GM21360 (cell line): ENCODE measurements at regions not wholly inside any gene's neighbourhood (a gene's known extent, or its start where the extent isn't known, plus 50 kb on each side); places are given as distances from the start of the nearest gene placed in this dataset.
"Not testable (repeated sequence)": the region's sequence is repeated elsewhere in the genome, so short reads cannot be mapped to it uniquely, and the experiment has no call there.

Experiments
- ATAC-seq: cut with Tn5 transposase; IDR thresholded peaks from one replicate; pipeline ENCODE4 v1.9.1; 2021; ENCODE audit warnings: mild to moderate bottlenecking, moderate library complexity; ENCODE audit not compliant: unreplicated experiment

- ATAC-seq: no peak
Measured at GRCh38 chr6:788058-788457, 95.1 kb upstream of the EXOC2 start.

GRCh38 chr6:786946-787763 is 94.2 kb upstream of the EXOC2 start:
- no peak for ATAC-seq

- ATAC-seq: no peak
Measured at GRCh38 chr6:783966-784735, 91.2 kb upstream of the EXOC2 start.

GRCh38 chr6:782141-782540 is 89.2 kb upstream of the EXOC2 start:
- no peak for ATAC-seq

- no peak for ATAC-seq
Measured at GRCh38 chr6:781350-781961, 88.5 kb upstream of the EXOC2 start.

- no peak for ATAC-seq
Measured at GRCh38 chr6:780706-781105, 87.8 kb upstream of the EXOC2 start.

- ATAC-seq: no peak
Measured at GRCh38 chr6:776951-777350, 84.0 kb upstream of the EXOC2 start.

GRCh38 chr6:776528-776931 is 83.6 kb upstream of the EXOC2 start:
- ATAC-seq: no peak

- ATAC-seq: no peak
Measured at GRCh38 chr6:775863-776262, 82.9 kb upstream of the EXOC2 start.

GRCh38 chr6:771683-772082 is 78.7 kb upstream of the EXOC2 start:
- ATAC-seq: not testable (repeated sequence)

GRCh38 chr6:767755-768512 is 75.0 kb upstream of the EXOC2 start:
- ATAC-seq: no peak

- no peak for ATAC-seq
Measured at GRCh38 chr6:766625-767024, 73.7 kb upstream of the EXOC2 start.

- ATAC-seq: no peak
Measured at GRCh38 chr6:761997-762396, 69.1 kb upstream of the EXOC2 start.

- no peak for ATAC-seq
Measured at GRCh38 chr6:760982-761955, 68.3 kb upstream of the EXOC2 start.

GRCh38 chr6:759729-760128 is 66.8 kb upstream of the EXOC2 start:
- no peak for ATAC-seq

- no peak for ATAC-seq
Measured at GRCh38 chr6:756224-756623, 63.3 kb upstream of the EXOC2 start.

- ATAC-seq: no peak
Measured at GRCh38 chr6:754202-754601, 61.3 kb upstream of the EXOC2 start.

- ATAC-seq: no peak
Measured at GRCh38 chr6:753486-753885, 60.5 kb upstream of the EXOC2 start.

- ATAC-seq: no peak
Measured at GRCh38 chr6:752438-752837, 59.5 kb upstream of the EXOC2 start.

- ATAC-seq: no peak
Measured at GRCh38 chr6:751765-752164, 58.8 kb upstream of the EXOC2 start.
